Dendritic cell treated with granulocyte-macrophage colony-stimulating factor and Interleukin-4, amounts not matched to agents 40 ng/mL and 50 ng/mL, for 4 days (primary cell): ENCODE measurements at regions not wholly inside any gene's neighbourhood (a gene's known extent, or its start where the extent isn't known, plus 50 kb on each side); places are given as distances from the start of the nearest gene placed in this dataset.

ENCODE experiments used
- H3K27ac Mint-ChIP-seq: one replicate; pipeline ENCODE4 v1.8.0; 2022; ENCODE audit warnings: mild to moderate bottlenecking, mixed read lengths
- H3K27me3 Mint-ChIP-seq: one replicate; pipeline ENCODE4 v1.8.0; 2022; ENCODE audit warnings: mild to moderate bottlenecking, mixed read lengths
- H3K36me3 Mint-ChIP-seq: one replicate; pipeline ENCODE4 v1.8.0; 2022; ENCODE audit warnings: low read depth, mixed read lengths
- H3K4me1 Mint-ChIP-seq: one replicate; pipeline ENCODE4 v1.8.0; 2022; ENCODE audit warnings: low read depth, mixed read lengths
- H3K4me3 Mint-ChIP-seq: one replicate; pipeline ENCODE4 v1.8.0; 2022; ENCODE audit warnings: mild to moderate bottlenecking, moderate library complexity, mixed read lengths
- H3K9me3 Mint-ChIP-seq: one replicate; pipeline ENCODE4 v1.8.0; 2022; ENCODE audit warnings: mixed read lengths
- intact Hi-C: fragments of 100-400 bp; cut with micrococcal nuclease; formaldehyde crosslinking; loops from one replicate; pipeline ENCODE4 v1.15.0; 2022

DNA sequence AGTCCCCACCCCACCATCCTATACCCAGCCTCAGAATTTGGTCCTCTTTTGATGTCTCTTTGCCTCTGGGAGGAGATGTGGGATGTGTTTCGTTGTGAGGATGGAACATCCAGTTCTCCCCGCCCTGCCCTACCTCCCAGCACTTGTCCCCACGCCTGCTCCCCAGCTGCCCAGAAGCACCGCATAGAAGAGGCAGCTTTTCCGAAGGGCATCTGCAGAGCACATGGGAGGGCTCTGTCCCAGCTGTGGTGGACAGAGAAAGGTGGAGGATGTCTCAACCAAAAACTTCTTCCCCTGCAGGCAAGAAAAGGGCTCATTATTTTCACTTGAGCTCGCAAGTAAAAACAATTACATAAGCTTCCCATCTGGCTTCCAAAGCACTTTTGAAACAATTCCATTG is 302.6 kb downstream of the PCNX1 start:
- Mint-ChIP-seq H3K36me3 (no peaks in the 10 kb centered on the region), H3K4me3 (no peak overlapping the region), H3K27ac (no peak overlapping the region), H3K9me3 (no peaks in the 10 kb centered on the region), H3K4me1 (no peaks in the 10 kb centered on the region), H3K27me3 (no peaks in the 10 kb centered on the region)
- intact Hi-C loops: no loop called here

DNA sequence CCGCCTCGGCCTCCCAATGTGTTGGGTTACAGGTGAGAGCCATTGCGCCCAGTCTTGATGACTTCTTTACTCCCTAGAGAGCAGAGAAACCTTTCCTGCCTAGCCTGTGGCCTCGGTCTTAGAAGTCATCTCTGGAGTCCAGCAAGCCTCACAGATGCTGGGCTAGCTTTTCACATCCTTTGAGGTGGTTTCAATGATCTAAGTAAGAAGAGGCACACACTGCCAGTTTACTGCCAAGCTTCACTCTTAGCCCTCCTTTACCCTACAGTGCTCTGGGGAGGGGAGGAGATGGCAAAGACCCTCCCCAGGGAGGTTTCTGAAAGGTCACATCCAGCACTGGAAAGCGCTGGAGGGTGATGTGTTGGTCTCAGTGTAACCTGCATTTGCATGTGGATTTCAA is 304.8 kb downstream of the PCNX1 start:
- H3K27ac Mint-ChIP-seq: no peak overlapping the region
- intact Hi-C loops: no loop called here
- H3K4me3 Mint-ChIP-seq: no peak overlapping the region
- H3K9me3 Mint-ChIP-seq: peaks cover 5% of the 10 kb centered on the region
- H3K36me3 Mint-ChIP-seq: no peaks in the 10 kb centered on the region
- H3K4me1 Mint-ChIP-seq: no peaks in the 10 kb centered on the region
- no peaks in the 10 kb centered on the region for H3K27me3 Mint-ChIP-seq

DNA sequence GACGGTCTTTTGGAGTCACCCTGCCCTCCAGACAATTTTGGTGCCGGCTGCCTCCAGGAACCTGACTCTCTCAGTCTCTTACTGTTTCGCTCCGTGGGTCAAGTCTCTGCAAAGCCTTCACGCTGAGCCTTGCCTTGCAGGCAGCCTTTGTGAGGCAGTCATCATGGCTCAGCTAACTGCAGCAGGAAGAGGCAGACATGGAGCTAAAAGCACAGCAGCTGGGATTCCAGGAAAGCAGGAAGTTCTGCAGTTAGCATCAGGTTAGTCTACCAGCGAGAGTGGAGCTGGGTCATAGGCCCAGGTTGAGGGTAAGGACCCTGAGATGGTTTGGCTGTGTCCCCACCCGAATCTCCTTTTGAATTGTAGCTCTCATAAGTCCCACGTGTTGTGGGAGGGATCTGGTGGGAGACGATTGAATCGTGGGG is 305.4 kb downstream of the PCNX1 start:
- Mint-ChIP-seq H3K27ac (no peak overlapping the region), H3K4me1 (no peaks in the 10 kb centered on the region), H3K9me3 (peaks cover 11% of the 10 kb centered on the region), H3K4me3 (no peak overlapping the region), H3K27me3 (no peaks in the 10 kb centered on the region), H3K36me3 (no peaks in the 10 kb centered on the region)
- intact Hi-C loops: no loop called here

DNA sequence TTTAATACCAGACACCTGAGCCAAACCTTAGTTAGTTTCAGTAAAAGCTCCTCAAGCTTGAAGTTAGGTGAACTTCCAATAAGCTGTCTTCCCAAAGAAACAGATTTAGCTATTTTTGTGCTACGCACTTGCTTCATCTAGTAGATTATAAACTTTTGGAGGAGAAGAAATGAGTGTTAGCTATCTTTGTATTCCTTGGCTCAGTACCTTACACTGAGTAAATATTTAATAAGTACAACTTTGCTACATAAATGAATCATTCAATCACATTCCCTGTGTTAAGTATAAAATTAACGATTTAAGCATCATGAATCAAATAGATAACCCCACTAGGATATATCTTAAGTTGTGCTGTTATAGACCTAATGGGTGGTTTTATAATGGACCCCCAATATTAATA is 307.0 kb downstream of the PCNX1 start:
- intact Hi-C loops: no loop called here
- peaks cover 5% of the 10 kb centered on the region for H3K4me1 Mint-ChIP-seq
- H3K9me3 Mint-ChIP-seq: peaks cover 15% of the 10 kb centered on the region

DNA sequence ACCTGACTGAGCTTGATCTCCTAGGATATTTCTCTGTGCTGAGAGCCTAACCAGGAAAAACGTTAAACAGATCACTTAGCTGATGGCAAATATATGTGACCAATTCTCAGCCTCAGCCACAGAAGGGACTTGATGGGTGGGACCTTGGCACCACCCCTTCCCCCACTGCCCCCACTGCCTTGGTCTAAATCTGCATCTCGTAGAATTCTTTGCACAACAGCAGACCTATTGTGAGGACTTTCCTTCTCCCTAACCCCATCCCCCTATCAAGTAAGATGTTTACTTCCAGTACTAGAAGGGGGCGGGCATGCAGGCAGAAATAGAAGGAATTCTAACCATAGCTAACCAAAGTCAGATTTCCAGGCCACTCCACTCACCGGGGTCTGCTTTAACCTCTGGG is 313.2 kb downstream of the PCNX1 start:
- no peak overlapping the region for H3K4me3 Mint-ChIP-seq
- H3K4me1 Mint-ChIP-seq: peaks cover 12% of the 10 kb centered on the region
- no peaks in the 10 kb centered on the region for H3K36me3 Mint-ChIP-seq
- no peaks in the 10 kb centered on the region for H3K27me3 Mint-ChIP-seq
- H3K27ac Mint-ChIP-seq: no peak overlapping the region
- H3K9me3 Mint-ChIP-seq: peaks cover 15% of the 10 kb centered on the region
- intact Hi-C loops: no loop called here

More for the DNA sequence above, 307.0 kb downstream of the PCNX1 start:
- Mint-ChIP-seq H3K36me3 (no peaks in the 10 kb centered on the region), H3K27ac (no peak overlapping the region), H3K27me3 (no peaks in the 10 kb centered on the region), H3K4me3 (no peak overlapping the region)

DNA sequence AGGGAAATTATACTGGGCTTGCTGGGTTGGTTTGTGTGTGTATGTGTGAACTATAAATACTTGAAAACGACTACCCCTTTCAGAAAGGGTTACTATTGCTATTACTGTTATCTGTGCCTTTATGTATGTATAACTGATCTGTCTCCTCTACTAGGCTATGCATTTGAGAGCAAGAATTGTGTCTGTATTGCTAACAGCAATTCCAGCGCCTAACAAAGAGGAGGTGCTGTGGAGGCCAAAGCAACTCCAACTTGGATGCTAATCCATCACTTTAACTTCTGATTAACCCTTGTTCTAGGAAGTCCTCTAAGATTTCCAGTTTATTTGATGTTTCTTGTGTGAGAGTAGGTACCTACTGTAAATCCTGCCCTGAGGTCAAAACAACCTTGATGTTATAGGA is 313.9 kb downstream of the PCNX1 start:
- Mint-ChIP-seq H3K4me3 (no peak overlapping the region), H3K4me1 (peaks cover 12% of the 10 kb centered on the region), H3K36me3 (no peaks in the 10 kb centered on the region), H3K9me3 (peaks cover 15% of the 10 kb centered on the region), H3K27ac (no peak overlapping the region), H3K27me3 (no peaks in the 10 kb centered on the region)
- intact Hi-C loops: no loop called here

DNA sequence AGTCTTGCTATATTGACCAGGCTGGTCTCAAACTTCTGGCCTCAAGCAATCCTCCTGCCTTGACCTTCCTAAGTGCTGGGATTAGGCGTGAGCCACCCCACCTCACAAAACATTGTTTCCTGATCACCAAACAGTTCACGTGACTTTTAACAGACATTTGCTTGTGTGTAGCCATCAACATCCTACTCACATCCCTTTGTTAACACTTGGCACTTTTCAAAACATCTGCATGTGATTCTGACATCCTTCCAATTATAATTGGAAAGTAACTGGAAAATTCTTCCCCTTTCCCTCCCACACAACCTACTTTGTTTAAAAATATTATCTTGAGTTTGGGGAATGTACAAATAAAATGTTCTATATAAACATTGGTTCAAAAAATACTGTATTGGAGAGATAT is 317.9 kb downstream of the PCNX1 start:
- Mint-ChIP-seq H3K4me3 (no peak overlapping the region), H3K27me3 (no peaks in the 10 kb centered on the region), H3K27ac (no peak overlapping the region), H3K36me3 (no peaks in the 10 kb centered on the region), H3K4me1 (peaks cover 7% of the 10 kb centered on the region), H3K9me3 (no peaks in the 10 kb centered on the region)
- intact Hi-C loops: no loop called here

DNA sequence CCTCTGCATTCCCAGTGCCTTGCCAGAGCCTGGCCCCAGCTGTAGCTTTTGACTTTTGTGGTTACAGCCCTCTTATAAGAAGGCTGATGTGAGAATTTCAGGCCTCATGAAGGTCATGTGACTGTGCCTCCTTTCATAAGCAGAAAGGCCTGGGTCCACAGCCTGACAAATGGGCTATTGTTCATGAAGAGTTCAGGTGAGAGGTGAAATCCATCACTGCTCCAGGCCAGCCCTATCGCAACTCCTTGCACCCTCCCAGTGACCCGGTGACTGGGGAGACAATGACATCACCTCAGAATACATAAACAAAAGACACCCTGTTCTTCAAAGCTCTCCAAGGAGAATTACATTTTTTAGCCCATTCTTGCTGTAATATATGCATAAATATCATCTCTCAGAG is 321.5 kb downstream of the PCNX1 start:
- no peaks in the 10 kb centered on the region for H3K36me3 Mint-ChIP-seq
- H3K4me1 Mint-ChIP-seq: peaks cover 12% of the 10 kb centered on the region
- H3K9me3 Mint-ChIP-seq: no peaks in the 10 kb centered on the region
- no peak overlapping the region for H3K4me3 Mint-ChIP-seq
- no peak overlapping the region for H3K27ac Mint-ChIP-seq
- H3K27me3 Mint-ChIP-seq: no peaks in the 10 kb centered on the region
- intact Hi-C loops: no loop called here

DNA sequence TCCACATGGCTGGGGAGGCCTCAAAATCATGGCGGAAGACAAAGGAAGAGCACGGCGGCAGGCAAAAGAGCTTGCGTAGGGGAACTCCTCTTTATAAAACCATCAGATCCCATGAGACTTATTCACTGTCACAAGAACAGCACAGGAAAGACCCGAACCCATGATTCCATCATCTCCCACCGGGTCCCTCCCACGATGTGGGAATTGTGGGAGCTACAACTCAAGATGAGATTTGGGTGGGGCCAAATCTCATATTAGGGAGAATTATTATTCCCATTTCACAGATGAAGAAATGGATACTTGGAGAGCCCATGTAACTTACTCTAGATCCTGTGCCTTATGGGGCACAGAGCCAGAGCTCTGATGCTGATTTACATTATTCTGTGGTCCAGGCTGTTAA is 322.6 kb downstream of the PCNX1 start:
- H3K4me3 Mint-ChIP-seq: no peak overlapping the region
- no peaks in the 10 kb centered on the region for H3K27me3 Mint-ChIP-seq
- H3K27ac Mint-ChIP-seq: no peak overlapping the region
- H3K36me3 Mint-ChIP-seq: no peaks in the 10 kb centered on the region
- no peaks in the 10 kb centered on the region for H3K9me3 Mint-ChIP-seq
- intact Hi-C loops: no loop called here
- peaks cover 12% of the 10 kb centered on the region for H3K4me1 Mint-ChIP-seq

DNA sequence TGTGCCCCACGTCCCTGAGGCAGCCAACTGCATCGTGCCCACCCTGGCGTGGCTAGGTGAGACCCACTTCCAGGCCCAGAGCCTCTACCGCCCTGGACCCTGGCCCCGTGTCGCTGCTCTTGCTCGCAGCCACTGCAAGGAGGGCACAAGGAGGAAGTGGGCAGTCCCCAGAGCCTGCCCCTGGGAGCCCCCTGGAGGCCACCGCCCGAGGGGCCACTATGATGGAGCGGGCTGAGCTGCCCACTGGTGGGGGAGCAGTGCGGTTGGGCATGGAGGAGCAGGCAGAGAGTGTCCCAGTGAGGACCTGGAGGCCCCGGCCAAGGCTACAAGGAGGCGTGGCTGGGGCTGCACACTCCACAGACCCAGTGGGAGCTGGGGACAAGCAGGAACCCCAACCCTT is 323.6 kb downstream of the PCNX1 start:
- Mint-ChIP-seq H3K27me3 (no peaks in the 10 kb centered on the region), H3K27ac (no peak overlapping the region), H3K36me3 (no peaks in the 10 kb centered on the region), H3K9me3 (no peaks in the 10 kb centered on the region), H3K4me3 (no peak overlapping the region), H3K4me1 (peaks cover 16% of the 10 kb centered on the region)
- intact Hi-C loops: no loop called here

DNA sequence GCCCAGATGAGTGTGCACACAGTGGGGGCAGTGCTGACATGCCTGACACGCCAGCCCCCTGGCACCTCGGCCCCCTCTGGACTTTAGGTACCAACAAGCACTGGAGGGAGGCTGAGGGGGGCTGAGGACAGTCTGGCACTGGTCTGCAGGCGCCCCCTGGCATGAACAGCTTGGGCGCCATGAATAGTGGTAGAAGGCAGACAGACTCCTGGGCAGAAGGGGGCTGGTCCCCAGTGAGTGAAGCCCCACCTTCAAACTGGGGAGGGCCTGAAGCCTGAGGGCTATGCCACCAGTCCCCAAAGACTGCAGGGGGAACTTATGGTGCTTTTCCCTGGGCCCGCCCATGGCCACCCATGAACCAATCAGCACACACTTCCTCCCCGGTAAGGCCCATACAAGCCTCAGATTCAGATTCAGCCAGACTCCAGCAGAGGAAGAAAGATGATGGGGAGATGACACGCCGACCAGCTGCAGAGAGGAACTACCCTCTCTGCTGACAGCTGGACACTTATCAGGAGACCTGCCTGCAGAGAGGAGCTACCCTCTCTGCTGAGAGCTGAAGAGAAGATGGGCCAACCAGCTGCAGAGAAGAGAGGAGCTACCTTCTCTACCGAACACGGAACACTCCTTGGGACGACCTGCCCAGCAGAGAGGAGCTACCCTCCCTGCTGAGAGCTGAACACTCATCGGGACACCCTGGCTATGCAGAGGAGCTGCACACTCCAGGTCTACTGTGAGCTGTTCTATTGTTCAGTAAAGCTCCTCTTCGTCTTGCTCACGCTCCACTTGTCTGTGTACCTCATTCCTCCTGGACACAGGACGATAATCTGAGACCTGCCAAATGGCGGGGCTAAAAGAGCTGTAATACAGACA is 324.5 kb downstream of the PCNX1 start:
- H3K4me3 Mint-ChIP-seq: no peak overlapping the region
- intact Hi-C loops: no loop called here
- H3K27me3 Mint-ChIP-seq: no peaks in the 10 kb centered on the region
- no peaks in the 10 kb centered on the region for H3K9me3 Mint-ChIP-seq
- peaks cover 25% of the 10 kb centered on the region for H3K4me1 Mint-ChIP-seq
- H3K27ac Mint-ChIP-seq: peak overlapping the region; percentile 11
- H3K36me3 Mint-ChIP-seq: no peaks in the 10 kb centered on the region

DNA sequence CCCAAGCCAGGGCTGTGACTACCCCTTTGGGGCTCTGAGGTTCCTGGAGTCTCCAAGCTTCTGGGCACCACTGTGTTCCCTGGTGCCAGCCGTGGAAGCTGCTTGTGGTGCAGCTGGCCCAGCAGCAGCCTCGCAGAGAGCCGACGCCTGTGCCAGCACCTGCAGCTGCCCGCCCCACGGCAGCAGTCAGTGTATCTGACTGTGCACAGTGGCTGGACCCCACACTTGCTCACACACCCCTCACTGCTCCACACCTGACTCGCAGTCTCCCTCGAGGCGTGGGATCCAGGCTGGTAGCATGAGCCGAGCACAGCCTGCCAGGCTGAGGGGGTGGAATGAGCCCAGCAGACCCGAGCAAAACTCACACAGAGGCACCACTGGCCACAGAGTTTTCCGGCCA is 325.2 kb downstream of the PCNX1 start:
- no peak overlapping the region for H3K27ac Mint-ChIP-seq
- H3K9me3 Mint-ChIP-seq: no peaks in the 10 kb centered on the region
- intact Hi-C loops: no loop called here

DNA sequence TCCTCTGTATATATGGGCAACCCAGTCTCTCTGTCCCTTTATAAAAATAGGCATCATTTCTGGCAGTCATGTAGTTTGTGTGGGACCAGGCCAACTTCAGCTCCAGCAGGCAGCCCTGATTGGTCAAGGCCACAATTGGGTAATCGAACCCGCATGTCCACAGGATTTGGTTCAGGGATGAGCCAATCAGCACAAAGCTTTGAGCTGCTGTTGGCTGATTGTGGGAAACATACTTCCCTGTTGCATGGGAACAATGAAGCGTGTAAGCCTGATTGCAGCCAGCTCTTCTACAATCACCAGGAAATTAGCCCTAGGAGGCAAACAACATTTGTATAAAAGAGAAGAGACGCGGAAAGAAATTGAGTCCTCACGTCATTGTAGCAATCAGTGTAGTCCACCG is 328.6 kb downstream of the PCNX1 start:
- H3K27me3 Mint-ChIP-seq: no peaks in the 10 kb centered on the region
- H3K9me3 Mint-ChIP-seq: no peaks in the 10 kb centered on the region
- H3K27ac Mint-ChIP-seq: no peak overlapping the region
- H3K36me3 Mint-ChIP-seq: no peaks in the 10 kb centered on the region
- H3K4me1 Mint-ChIP-seq: peaks cover 26% of the 10 kb centered on the region
- intact Hi-C loops: no loop called here
- H3K4me3 Mint-ChIP-seq: no peak overlapping the region

More for the DNA sequence above, 325.2 kb downstream of the PCNX1 start:
- no peak overlapping the region for H3K4me3 Mint-ChIP-seq
- no peaks in the 10 kb centered on the region for H3K27me3 Mint-ChIP-seq
- H3K4me1 Mint-ChIP-seq: peaks cover 26% of the 10 kb centered on the region
- no peaks in the 10 kb centered on the region for H3K36me3 Mint-ChIP-seq

DNA sequence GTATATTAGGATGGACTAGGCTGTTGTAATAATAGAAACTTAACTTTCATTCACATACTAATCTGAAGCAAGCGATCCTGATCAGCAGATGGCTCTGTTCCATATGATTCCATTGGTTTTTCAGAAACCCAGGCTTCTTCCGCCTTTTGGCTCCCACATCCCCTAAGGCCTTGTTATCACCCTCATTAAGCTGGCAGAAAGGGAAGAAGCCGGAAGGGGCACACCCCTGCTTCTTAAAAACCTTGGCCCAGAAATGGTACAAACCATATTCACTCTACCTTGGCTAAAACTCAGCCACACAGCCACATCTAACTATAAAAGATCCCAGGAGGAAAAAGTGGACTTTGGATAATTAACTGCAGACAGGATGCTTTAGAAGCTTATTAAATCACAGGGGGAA is 329.2 kb downstream of the PCNX1 start:
- Mint-ChIP-seq H3K27ac (peak overlapping the region; percentile 18), H3K4me3 (no peak overlapping the region), H3K4me1 (peaks cover 22% of the 10 kb centered on the region), H3K36me3 (no peaks in the 10 kb centered on the region), H3K27me3 (no peaks in the 10 kb centered on the region), H3K9me3 (no peaks in the 10 kb centered on the region)
- intact Hi-C loops: no loop called here

DNA sequence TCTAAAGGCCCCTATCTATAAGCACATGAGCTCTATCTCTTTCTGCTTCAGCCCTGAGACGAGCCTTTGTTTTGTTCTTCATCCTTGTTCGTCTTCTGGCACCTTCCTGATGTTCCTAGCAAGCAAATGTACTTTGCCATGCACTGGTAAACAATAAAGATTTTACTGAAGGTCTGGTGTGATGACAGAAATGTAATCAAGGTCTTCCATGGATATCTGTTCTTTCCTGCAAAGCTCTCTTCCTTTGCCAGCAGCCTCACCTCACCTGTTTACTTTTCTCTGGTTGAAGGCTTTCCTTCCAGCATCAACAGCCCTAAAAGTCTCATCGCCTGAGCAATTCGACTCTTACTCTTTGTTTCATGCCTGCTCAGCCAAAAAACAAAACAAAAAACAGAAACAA is 330.3 kb downstream of the PCNX1 start:
- H3K4me1 Mint-ChIP-seq: peaks cover 14% of the 10 kb centered on the region
- H3K27me3 Mint-ChIP-seq: no peaks in the 10 kb centered on the region
- no peak overlapping the region for H3K27ac Mint-ChIP-seq
- H3K4me3 Mint-ChIP-seq: no peak overlapping the region
- intact Hi-C loops: no loop called here
- no peaks in the 10 kb centered on the region for H3K9me3 Mint-ChIP-seq
- H3K36me3 Mint-ChIP-seq: no peaks in the 10 kb centered on the region
